LNCAP (cell line): ENCODE measurements at regions not wholly inside any gene's neighbourhood (a gene's known extent, or its start where the extent isn't known, plus 50 kb on each side); places are given as distances from the start of the nearest gene placed in this dataset.

Source experiments
- TF ChIP-seq, protein P1 (sequence below): fragments of 450-650 bp; IDR thresholded peaks from 2 replicates; pipeline ENCODE4 v1.5.1; 2017; ENCODE audit warnings: mild to moderate bottlenecking

GRCh38 chr20:6355754-6356451, 233.1 kb upstream of the FERMT1 start:
- TF ChIP-seq, protein P1, sequence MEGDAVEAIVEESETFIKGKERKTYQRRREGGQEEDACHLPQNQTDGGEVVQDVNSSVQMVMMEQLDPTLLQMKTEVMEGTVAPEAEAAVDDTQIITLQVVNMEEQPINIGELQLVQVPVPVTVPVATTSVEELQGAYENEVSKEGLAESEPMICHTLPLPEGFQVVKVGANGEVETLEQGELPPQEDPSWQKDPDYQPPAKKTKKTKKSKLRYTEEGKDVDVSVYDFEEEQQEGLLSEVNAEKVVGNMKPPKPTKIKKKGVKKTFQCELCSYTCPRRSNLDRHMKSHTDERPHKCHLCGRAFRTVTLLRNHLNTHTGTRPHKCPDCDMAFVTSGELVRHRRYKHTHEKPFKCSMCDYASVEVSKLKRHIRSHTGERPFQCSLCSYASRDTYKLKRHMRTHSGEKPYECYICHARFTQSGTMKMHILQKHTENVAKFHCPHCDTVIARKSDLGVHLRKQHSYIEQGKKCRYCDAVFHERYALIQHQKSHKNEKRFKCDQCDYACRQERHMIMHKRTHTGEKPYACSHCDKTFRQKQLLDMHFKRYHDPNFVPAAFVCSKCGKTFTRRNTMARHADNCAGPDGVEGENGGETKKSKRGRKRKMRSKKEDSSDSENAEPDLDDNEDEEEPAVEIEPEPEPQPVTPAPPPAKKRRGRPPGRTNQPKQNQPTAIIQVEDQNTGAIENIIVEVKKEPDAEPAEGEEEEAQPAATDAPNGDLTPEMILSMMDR = no peak

DNA sequence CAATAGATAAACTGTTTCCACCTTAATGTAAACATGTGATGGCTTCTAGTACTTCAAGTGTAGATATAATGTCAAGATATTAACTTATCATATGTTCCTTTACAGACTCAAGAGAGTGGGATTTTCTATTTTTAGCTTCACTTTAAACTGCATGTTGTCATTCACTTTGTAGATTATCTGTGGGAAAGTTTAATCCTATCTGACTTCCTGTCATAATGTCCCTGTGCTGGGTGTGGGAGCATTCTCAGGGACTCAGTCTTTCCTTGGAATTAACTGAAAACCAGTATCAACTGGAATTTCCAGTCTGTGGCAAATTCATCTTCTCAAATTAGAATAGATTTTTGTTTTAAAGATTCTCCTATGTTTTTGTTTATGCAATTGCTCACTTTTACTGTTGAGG, 226.1 kb upstream of the FERMT1 start:
- TF ChIP-seq, protein P1 = no peak

GRCh38 chr20:6347916-6348315, 225.1 kb upstream of the FERMT1 start:
- TF ChIP-seq, protein P1 = no peak

DNA sequence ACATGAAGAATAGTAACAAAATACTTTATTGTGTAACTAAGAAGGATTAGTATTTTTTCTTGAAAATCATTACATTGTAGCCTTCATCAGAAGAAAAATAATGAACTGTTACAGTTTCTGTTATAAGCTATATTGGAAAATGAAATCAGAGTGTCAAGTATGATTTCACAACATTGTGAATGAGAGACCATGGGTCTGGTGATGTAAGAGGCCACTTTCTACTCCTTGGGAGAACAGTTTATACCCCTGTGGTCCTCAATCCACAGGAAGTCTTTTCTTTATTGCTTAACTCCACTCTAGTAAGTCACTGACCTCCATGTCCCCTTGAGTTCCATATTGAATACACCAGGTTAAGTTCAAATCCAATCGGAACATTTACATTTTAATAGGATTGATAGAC, 218.7 kb upstream of the FERMT1 start:
- TF ChIP-seq, protein P1 = no peak

DNA sequence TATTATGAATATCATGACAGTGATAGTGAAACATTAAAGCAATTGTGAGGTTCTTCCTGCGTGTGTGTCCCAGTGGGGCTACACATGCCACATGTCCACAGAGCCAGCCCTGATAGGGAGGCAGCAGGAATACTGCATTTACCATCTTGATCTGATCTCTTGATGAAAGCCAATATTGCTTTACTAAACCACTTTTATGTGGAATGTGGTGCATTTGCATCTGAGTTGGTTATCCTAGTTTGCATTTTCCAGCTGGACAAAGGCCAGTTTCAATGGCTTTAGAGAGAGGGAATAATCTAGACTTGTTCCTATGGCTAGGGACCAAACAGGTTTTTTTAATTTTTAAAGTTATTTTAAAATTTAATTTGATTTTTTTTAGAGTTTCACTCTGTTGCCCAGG, 216.3 kb upstream of the FERMT1 start:
- TF ChIP-seq, protein P1 = no peak

DNA sequence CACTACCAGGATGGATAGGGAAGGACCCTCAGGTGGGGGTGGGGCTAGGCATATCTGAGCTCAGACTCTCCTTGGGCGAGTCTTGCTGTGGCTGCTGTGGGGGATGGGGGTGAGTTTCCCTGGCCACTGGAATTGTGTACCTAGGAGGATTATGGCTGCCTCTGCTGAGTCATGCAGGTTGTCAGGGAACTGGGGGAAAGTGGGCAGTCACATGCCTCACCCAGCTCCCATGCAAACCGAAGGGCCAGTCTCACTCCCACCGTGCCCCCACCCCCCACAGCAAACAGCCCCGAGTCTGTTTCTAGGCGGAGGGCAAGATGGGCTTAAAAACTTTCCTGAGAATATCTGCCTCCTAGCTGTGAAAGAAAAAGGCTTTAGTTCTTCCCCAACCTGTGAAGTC, 210.3 kb upstream of the FERMT1 start:
- TF ChIP-seq, protein P1 = no peak

- TF ChIP-seq, protein P1 = no peak
These were observed 189.2 kb upstream of the FERMT1 start for GRCh38 chr20:6311841-6312655.
